HG02981 (cell line): ENCODE measurements at regions not wholly inside any gene's neighbourhood (a gene's known extent, or its start where the extent isn't known, plus 50 kb on each side); places are given as distances from the start of the nearest gene placed in this dataset.
A peak's percentile ranks its signal among the peaks of the same experiment; 100 is the strongest.
"Not testable (repeated sequence)": the region's sequence is repeated elsewhere in the genome, so short reads cannot be mapped to it uniquely, and the experiment has no call there.

Source experiments
- ATAC-seq: cut with Tn5 transposase; IDR thresholded peaks from one replicate; pipeline ENCODE4 v1.9.1; 2021; ENCODE audit warnings: mild to moderate bottlenecking, moderate library complexity; ENCODE audit not compliant: unreplicated experiment

DNA sequence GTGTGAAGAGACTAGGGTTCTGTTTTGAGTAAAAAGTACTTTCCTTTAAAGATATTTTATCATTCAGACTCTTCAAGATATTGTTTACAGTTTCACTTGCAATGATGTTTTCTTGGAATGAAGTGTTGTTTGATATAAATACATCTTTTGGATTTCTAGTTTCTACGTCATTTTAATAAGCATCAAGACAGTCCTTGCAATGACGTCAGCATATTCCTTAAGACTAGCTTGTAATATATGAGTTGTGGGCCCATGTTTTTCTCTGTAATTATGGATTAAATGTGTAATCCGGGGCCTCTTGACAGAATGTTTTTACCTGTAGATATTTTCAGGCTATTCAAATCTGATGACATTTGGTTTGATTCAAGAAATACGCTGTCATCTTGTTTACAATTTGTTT lies 66.1 kb downstream of the RBMX2 start:
- ATAC-seq, result no peak

DNA sequence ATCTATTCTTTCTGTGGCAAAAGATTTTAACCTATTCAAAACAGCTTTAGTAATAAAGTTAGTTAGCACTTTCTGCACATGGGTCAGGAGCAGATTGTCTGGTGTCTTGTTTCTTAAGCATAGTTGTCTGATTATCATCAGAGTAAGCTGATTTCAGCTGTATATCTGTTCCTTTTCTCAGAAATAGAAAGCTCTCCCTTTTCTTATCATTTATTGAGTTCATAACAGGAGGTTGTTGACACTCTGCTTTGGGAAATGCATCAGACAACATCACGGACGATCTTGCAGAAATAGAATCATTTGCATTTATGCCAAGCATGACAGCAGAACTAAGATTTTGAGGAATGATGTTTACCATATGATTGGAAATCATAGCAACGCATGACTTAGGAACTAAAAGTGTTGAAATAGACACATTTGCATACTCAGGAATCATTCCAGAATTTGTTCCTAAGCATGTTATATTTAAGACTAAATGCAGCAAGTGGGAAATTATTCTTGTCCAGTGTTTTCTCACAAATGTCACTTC lies 66.7 kb downstream of the RBMX2 start:
- no peak for ATAC-seq

DNA sequence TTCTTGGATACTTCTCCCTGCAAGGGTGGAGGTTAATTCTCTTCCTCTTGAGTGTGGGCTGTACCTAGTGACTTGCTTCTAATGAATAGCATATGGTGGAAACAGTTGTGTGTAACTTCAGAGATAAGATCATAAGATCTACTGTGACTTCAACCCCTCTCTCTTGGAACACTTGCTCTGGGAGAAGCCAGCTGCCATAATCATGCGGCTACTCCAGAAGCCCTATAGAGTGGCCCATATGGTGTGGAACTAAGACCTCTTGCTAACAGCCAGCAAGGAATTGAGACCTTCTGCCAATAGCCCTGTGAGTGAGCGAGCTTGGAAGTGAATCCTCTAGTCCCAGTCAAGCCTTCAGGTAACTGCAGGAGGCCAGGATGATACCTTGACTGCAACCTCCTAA lies 81.1 kb downstream of the RBMX2 start:
- no peak for ATAC-seq

DNA sequence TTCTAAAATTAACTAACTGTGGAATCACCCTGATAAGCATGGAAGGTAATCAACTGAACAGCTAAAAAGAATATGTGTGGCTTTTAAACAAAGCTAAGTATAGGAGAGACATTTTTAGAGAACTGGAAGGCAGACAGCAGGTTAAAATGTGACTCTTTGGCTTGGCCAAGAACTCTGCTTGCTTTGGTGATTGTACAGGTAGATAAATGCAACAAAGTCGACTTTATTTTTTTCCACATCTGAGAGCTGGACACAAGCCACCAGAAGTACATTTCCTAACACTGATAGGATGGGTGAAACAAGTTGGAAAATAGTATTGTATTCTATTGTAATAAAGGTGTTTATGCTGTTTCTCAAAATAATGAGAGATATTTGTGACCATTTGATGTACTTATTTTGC lies 84.1 kb downstream of the RBMX2 start:
- no peak for ATAC-seq

DNA sequence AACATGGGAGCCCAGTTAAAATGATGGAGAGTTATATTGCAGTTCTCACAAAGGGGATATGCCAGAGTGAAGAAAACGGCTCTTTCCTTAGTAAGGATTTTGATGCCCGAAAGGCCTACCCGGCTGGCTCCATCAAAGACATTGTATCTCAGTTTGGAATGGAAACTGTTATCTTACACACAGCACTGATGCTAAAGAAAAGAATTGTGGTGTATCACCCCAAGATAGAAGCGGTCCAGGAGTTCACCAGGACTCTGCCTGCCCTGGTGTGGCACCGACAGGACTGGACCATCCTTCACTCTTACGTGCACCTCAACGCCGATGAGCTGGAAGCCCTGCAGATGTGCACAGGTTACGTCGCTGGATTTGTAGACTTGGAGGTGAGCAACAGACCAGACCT lies 93.7 kb downstream of the RBMX2 start:
- not testable (repeated sequence) for ATAC-seq

DNA sequence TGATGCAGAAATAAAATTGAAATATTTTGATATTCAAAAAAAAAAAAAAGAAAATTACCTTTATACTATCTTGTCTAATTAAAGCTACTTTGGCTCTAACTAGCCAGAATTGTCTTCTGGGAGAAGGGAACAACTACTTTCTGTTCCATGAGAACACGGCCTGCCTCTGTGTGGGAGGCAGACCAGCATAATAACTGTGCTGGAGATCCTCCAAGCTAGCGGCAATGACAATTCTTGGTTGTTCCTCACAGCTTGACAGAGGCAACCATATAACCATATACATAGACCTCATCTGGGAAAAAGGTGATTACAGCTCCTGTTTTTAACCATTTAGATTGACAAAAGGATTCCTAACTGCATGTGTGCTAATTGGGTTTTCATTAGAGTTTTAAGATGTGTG lies 95.7 kb downstream of the RBMX2 start:
- ATAC-seq, result no peak

DNA sequence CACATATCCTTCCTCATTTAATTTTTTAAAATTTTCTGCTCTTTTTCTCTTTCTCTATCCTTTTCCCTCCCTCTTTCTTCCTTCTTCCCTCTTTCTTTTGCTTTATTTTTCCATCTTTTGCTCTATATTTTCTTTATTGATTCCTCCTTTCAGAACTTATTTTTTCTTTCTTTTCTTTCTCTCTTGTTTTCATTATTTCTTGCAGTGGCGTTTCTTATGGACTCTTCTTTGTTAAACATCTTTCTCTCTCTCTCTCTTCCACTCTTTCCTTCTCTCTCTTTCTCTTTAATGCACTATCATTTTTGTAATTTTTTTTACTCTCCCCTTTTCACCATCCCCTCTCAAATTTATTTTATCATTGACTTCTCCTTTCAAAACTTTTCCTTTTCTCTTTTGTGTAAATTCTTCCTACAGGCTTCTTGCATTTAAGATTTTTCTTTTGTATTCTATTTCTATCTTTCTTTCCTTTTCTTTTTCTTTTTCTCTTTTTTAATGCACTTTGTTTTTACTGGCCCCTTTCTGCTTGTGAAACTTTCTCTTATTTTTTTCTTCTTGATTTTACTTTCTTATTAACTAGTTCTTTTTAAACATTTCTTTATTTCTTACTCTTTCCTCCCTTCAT lies 97.0 kb downstream of the RBMX2 start:
- ATAC-seq, result no peak

DNA sequence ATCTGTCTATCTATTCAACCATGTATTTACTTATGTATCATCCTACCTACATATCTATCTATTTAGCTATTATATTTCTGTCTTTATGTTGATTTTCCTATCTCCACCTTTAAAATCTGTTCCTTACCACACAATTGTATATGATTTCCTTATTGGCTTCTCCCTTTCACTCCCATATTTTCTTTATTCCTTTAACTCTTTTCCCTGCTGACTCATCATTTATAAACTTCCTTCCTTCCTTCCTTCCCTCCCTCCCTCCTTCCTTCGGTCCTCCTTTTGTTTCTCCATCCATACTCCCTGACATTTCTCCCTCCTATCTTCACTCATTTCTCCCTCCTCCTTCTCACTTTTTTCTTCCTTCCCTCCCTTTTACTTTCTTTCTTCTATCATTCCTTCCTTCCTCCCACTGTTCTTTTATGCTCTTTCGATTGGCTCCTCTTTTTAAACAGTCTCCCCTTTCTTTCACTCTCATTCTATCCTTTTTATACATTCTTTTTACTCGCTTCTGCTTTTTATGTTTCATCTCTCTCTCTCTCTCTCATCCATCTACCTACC lies 100.3 kb downstream of the RBMX2 start:
- no peak for ATAC-seq

DNA sequence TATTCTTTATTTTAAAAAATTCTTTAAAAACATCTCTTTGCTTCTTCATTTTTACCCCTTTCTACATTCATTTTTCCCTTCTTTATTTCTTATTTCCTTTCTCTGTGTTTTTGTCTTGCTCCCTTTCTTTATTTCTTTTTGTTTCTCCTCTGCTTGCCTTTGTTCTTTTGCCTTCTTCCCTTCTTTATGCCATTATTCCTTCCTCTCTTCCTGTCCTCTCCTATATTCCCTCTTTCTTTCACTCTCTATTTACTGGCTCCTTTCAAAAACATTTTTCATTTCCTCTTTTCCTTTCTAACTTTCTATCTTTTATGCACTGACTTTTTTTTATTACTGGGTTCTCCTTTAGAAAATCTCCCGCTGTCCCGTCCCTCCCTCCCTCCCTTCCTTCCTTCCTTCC lies 102.2 kb downstream of the RBMX2 start:
- no peak for ATAC-seq

DNA sequence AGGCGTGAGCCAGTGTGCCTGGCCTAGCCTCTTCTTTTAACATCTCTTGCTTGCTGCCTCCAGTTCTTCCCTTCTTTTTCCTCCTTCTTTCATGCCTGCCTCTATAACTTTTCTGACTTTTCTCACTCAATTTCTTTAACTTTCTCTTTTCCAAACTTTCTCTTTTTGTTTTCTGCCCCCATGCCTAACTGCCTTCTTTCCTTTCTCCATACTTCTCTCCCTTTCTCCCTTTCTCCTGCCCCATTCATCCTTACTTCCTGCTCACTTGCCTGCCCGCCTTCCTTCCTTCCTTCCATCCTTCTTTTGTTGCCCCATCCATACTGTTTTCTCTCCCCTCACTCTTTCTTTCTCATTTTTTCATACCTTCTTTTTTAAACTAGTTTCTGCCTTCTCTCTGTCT lies 105.2 kb downstream of the RBMX2 start:
- ATAC-seq, result no peak

DNA sequence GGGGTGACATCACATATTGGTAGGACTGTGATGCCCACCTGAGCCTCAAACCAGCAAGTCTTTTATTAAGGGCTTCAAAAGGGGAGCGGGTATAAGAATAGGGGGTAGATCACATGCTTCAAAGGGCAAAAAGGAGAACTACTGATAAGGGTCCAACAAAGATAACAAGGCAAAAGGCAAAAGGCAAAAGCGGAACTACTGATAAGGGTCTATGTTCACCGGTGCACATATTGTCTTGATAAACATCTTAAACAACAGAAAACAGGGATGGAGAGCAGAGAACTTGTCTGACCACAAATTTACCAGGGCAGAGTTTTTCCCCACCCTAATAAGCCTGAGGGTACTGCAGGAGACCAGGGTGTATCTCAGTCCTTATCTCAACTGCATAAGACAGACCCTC lies 110.7 kb downstream of the RBMX2 start:
- ATAC-seq, result not testable (repeated sequence)

DNA sequence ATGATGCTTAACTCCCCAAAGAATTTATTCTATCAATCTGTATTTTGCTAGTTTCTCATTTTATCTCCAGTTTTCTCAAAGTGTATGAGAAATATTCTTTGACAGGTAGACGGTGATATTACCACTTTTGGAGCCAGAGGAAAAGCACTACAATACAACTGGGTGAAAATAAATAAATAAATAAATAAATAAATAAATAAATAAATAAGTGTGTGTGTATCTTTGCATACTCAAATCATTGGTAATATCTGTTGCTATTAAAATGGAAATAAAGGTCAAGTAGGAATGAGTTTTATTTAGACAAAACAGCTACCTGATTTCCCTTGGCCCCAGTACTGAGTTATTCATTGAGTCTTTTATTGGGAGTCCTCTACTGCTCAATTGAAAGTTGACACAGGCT lies 114.3 kb downstream of the RBMX2 start:
- ATAC-seq, result no peak

DNA sequence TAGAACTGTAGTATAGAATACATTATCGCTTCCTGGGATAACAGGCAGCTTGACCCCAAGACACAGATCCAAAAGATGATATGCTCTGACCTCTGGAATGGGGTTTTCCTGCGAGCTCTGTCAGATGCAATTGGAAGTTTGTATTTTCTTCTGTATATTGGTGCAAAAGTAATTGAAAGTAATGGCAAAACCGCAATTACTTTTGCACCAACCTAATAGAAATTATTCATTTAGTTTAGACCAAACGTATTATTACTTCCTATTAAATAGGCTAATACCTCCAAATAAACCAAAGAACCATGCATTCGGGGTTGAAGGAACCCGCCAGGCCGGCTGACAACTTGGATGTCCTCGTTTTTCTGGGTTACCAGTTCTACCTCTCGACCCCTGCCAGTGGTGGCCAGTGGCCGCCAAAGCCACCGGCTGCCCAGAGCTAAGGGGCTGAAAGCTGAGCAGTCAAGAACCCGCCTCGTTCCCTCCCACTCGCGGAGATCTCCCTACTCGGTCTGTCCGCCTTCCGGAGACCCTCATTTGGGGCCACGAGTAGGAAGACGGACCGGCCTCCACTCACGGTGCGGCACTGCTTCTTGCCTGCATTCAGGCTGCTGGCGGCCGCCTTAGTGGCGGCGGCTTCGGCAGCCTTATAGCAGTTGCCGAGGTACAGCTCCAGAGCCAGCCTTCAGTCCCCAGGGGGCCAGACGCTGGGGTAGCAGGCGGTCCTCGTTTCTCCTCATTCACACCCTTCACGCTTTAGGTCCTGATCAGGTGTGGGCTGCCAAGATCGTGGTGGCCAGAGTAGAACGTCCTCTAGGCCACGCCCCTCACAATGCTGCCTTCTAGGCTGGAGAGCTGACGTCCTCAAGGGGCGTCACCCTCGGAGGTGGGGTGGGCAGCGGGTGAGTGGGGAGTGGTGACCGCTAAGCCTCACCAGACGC lies 121.9 kb downstream of the RBMX2 start:
- ATAC-seq, result no peak

DNA sequence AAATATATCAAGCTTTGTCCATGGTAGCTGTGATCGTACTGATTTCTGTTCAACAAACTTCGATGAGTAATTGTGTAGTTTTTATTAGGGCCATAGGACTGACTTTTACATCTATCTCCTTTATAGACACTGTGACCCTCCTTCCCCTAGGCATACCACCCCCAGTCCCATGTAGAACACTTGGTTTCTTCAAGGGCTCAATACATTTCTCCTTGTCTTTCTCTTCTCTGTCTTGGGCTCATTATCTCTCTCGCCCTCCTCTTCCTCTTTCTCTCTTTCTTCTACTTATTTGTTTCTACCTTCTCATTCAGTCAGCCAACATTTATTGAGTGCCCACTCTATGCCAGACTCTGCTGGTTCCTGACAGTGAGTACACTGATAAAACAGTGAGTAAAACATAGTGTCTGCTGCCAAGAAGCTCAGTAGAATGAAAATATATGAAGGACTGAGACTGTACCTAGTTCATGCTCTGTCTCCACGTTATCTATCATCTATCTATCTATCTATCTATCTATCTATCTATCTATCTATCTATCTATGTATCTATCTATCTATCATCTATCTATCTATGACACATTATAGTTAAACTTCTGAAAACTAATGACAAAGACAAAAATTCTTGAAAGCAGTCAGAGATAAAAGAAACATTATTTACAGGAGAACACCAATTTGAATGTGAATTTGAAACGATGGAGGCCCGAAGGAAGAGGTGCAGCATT lies 122.8 kb downstream of the RBMX2 start:
- no peak for ATAC-seq

DNA sequence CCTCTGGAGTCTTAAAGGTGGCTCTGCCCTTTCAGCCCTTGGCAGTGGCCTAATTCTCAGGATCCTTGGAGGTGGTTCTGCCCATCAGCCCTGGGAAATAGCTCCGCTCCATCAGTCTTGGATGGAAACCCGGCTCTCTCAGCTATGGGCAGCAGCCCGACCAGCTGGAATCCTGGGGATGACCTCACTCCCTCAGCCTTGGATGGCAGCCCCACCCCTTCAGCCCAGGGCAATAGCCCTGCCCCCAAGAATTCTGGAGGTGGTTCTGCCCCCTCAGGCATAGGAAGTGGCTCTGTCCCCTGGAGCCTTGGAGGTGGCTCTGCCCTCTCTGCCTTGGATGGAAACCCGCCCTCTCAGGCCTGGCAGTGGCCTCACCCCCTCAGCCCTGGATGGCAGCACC lies 127.7 kb downstream of the RBMX2 start:
- no peak for ATAC-seq

DNA sequence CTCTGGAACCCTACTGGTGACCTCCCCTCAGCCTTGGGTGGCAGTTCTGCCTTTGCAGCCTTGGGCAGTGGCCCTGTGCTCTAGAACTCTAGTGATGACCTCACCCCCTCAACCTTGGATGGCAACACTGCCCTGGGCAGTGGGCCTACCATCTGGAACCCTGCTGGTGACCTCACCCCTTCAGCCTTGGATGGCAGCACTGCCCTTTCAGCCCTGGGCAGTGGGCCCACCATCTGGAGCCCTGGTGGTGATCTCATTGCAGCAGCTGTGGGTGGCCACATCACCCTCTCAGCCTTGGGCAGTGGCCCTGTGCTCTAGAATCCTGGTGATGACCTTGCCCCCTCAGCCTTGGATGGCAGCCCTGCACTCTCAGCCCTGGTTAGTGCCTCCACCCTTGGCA lies 129.3 kb downstream of the RBMX2 start:
- ATAC-seq, result no peak

DNA sequence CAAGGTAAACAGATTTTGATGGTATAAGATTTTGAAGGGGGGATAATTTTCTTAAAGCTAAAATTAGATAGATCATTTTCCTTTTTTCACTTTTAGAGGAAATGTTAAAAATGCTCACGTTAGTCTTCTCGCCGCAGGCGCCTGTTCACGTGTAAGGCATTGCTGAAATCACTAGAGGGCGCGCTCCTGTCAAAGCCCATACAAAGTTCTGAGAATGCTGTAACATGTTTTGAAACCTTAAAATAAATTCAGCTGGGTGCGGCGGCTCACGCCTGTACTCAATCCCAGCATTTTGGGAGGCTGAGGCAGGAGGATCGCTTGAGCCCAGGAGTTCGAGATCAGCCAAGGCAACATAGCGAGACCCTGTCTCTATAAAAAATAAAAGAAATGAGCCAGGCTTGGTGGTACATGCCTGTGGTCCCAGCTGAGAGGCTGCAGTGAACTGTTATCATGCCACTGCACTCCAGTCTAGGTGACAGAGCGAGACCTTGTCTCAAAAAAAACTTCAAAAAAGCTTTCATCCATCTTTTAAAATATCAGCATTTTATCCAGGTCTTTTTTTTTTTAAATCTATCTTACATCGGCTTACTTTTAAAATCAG lies 138.0 kb downstream of the RBMX2 start:
- peak; percentile 59 for ATAC-seq

DNA sequence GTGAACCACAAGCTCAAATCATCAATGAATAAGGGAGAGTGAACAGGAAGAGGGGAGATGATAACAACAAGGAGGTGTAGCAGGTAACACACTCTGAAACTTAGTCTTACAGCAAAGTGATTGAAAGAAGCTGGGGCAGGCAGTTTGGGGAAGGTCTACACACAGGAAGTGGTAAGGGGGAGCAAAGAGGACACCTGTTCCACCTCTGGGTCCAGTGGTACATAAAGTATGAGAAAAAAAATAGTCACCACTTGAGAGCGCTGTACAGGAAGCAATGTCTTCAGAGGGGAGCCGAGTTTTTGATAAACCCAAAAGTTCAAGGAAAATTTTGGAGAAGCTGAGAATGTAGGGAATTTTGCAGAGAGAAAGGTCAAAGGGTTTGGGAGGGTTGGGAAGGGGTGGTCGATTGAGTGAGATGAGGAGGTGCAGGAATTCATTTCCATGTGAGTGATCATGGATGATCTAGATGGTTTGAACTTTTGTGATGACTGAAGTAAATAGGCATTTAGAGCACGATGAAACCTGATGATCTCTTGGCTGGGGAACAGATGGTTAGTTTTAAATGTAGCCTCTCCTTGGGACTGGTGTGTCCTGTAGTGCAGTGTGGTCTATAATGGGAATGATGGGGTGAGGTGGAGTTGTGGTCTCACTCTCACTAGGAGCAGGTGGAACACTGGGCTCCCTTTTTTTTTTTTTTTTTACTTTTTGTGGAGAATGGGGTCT lies 142.0 kb downstream of the RBMX2 start:
- ATAC-seq, result no peak

DNA sequence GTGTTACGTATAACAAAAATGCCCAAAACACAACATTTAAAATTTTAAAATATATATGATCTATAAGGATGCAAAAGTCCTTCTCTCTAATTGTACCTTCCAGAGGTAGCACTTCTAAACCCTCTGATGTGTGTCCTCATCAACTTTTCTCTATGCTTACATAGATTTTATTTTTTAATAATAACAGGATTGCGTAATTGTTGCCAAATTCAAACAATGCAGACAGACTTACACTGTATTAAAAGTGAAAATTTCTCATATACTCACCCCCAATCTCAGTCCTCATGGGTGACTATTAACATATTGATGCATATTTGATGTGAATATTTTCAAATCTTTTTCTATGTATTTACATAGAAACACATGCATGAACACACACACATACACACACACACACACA lies 144.0 kb downstream of the RBMX2 start:
- ATAC-seq, result no peak

DNA sequence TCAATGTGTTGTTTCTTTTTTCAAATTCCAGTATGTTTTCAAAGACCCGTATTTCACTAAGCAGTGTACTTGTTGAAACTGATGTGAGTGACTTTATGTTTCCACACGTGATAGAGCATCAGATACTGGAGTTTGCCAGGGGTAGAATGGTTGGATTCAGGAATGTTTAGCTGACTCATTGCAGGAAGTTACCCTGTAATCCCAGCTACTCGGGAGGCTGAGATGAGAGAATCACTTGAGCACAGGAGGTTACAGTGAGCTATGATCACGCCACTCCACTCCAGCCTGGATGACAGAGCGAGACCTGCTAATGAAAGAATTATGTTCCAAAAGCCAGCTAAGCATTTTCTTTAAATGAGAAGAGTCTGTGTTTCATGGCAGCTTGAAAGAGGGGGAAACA lies 147.6 kb downstream of the RBMX2 start:
- ATAC-seq, result not testable (repeated sequence)
